ENCODE measurements at regions not wholly inside any gene's neighbourhood (a gene's known extent, or its start where the extent isn't known, plus 50 kb on each side); places are given as distances from the start of the nearest gene placed in this dataset.

DNA sequence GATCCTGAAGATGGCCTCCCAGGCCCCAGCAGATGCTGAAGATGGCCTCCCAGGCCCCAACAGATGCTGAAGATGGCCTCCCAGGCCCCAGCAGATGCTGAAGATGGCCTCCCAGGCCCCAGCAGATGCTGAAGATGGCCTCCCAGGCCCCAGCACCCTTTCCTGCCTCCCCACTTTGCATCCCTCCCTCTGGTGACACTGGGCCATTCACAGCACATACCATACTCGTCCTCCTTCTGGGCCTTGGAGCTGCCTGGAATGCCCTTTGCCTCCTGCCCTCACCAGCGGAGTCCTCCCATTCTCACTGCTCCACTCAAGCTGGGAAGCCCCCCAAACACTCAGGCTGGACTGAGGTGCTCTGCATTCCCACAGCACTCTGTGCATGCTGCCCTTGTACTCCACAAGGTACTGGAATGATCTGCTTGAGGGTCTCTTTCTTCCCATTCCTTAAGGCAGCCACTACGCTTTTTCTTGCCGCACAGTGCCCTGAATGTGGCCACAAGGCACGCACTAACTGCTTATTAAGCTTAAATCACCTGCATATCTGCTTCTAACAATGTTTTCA is 550.0 kb downstream of the BNC2 start:
- DNase-seq, result no peak

DNA sequence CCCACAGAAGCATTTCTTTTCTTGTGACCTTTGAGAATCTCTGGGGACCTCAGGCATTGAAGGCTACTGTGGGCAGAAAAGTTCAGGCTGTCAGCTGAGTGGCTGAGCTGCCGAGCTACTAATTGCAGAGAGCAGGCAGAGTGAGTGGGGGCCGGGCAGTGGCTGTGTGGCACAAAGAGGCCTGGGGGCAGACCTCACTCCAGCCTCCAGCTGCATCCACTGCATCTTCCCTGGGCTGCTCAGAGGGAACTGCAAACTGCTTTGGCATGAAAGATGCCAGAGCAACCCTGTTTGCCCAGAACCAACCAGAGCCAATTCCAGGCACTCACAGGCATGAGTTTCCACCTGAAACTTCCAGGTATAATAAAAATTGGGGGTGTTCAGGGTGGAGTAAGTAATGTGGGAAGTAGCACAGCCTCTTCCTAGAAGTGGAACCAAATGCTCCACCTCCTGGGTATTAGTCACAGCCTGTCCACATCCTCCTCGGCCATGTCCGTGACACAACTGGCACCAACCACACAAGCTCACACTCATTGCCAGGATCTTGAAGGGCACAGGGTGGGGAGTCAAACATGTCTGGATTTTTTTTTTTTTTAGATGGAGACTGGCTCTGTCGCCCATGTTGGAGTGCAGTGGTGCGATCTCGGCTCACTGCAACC is 548.9 kb downstream of the BNC2 start:
- no peak for DNase-seq

DNA sequence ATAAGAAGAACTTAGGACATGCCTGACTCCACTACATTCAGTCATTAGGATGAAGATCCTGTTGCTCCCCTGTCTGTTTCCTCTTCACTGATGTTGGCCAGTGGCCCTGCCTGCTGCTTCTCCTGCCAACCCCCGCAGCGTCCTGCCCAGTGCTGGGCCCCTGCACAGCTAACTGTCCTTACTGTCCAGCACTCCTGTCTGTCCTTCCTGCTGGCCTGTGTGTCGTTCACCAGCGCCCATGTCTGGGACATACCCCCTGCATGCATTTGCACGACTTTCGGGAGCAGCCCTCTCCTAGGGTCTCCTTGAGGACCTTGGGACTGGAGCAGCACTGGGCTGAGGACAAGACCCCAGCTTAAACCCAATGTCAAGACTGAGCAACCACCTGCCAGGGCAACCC is 547.6 kb downstream of the BNC2 start:
- DNase-seq, result no peak

DNA sequence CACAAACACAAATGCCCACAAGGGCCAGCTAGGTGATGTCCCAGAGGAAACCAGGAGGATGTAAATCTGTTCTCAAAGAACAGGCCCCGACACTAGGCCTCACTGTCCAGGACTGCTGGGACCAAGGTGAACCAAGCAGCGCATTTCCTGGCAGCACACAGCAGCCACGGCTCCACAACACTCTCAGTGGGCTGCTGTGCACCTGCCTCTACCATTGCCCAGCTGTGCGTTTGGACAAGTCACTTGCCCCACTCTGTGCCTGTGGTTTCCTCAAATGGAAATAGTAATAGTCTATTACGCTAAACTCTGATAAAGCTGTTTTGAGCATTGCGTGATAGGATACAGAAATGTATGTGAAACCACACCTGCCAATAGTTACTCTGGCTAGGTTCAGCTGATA is 544.5 kb downstream of the BNC2 start:
- DNase-seq, result no peak

DNA sequence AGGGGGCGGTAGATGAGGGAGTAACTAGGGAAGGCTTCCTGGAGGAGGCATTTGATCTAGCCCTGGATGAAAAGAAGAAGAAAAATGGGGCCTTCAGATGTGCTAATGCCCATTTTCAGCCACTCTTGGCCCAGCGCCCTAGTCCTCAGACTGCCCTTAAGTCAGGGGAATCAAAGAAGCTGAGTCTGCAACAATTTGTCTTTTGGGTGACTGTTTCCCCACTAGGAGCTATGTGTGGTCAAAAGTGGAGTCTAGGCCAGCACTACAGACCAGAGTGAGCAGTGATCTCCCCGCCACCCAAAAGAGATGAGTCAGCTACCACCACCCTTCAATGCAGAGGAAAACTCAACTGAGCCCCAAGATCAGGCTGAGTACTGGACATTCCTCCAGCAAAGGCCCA is 542.1 kb downstream of the BNC2 start:
- no peak for DNase-seq

DNA sequence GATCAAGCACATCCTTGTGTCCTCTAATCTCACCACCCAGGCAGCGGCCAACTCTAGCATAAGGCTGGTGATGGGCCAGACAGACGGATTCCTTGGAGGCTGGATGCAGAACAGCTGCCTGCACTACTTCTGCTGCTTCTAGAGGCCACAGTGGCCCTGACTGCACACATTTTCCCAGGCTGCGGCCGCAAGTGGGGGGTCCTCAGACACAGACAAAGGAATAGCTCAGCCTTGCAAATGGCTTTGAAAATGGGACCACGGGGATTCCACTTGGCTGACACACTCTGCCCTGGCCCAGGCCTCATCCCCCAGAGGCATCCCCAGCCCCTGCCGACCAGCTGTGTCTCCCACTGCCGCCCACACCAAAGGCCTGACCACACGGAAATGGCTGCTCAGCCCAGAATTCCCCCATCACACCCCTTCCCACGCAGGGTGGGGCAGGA is 540.8 kb downstream of the BNC2 start:
- no peak for DNase-seq

DNA sequence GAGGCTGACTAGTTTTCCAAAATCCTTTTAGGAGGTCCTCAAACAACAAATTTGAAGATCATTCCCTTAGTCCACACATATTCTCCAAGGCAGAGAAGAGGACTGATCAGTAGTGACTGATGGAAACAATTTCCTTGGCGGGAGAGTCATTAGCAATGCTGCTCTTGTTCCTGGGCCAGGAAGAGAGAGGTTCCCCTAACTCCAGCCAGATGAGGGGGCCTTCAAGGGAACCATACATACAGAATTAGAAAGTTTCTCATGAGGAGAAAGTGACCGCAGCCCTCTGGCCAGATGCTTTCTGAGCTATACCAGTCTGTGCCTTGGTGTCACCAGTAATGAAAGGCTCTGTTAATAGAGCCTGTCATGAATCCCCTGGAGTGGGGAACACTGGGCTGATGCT is 539.4 kb downstream of the BNC2 start:
- DNase-seq, result no peak

DNA sequence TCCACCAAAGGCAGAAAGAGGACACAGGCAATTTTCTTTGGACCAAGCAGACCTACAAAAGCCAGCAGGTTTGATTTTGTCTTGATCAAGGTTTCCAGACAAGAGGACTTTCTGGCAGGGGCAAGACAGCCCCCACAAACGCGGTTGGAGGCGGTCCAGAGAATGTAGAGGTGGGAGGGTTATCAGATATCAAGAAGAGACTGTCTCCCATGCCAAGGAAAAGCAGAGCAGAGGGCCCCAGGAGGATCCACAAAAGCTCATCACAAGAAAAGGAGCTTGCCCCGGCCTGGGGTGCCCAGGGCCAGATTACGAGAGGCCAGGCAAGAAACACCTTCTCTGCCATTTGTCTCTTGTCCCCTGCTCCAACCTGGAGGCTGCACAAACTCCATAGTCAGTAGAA is 538.9 kb downstream of the BNC2 start:
- no peak for DNase-seq

DNA sequence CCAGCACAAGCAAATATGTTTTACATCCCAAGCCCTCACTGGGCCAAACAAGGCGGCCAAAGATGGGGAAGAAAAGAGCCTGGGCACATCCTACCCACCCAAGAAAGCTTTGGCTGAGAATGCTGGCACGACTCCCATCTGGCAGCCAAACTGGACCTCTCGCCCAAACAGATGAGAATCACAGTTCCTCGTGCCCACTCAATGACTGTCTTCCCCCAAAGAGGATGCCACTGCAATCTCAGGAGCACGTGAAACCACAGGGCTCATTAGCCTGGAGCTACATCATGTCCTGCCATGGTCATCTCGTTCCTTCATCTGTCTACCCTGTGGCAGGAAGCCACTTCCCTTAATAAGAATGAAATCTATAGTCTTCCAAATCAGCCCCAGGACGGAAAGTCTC is 536.8 kb downstream of the BNC2 start:
- DNase-seq, result no peak

DNA sequence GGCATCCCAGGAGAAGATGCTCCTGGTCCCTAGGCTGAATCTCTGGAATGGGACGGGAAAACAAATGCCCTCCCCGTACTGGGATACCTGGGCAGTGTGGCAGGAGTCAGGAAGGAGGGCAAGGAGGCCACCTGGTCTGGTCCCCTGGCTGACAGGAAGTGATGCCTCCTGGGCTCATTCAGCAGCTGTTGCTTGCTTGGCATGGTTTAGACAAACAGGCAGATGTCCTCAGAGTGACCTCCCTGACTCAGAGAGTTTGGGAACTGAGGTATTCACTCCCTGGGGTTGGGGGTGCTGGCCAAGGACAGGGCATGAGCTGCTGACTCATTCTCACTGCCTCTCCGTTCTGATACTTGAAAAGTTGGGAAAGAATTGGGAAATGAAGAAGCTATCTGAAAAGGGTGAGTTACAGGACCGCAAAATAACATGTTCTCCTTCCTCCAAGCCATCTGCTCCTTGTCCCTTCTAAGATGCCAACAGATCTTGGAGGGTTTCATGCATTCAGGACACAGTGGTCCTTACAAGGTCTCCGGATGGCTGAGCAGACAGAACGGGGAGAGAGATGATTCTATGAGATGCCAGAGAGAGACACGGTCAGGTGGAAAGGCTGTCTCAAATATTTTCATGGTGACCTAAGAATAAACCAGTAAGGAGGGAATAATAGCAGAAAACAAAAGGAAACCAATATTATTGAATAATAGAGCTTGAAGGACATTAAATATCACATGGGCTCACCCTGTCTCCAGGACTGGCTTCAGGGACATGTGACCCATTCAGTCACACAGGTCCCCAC is 534.5 kb downstream of the BNC2 start:
- DNase-seq, result no peak

DNA sequence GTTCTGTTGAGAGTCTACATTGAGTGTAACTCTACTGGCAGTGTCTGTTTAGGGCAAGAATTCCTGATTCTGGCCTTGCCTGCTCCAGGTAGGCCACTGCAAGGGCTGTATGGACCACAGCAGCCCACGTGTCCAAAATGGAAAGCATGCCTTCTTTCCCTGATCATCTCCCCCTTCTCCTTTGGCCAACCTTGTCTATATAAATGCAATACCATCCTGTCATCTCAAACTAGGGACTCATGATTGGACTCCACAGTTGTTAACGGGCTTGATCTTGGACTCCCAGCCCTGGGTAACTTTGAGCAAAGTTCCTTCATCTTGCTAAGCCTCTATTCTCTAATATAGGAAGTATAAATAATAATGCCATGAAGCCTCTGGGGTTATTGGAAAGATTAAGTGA is 533.6 kb downstream of the BNC2 start:
- no peak for DNase-seq

DNA sequence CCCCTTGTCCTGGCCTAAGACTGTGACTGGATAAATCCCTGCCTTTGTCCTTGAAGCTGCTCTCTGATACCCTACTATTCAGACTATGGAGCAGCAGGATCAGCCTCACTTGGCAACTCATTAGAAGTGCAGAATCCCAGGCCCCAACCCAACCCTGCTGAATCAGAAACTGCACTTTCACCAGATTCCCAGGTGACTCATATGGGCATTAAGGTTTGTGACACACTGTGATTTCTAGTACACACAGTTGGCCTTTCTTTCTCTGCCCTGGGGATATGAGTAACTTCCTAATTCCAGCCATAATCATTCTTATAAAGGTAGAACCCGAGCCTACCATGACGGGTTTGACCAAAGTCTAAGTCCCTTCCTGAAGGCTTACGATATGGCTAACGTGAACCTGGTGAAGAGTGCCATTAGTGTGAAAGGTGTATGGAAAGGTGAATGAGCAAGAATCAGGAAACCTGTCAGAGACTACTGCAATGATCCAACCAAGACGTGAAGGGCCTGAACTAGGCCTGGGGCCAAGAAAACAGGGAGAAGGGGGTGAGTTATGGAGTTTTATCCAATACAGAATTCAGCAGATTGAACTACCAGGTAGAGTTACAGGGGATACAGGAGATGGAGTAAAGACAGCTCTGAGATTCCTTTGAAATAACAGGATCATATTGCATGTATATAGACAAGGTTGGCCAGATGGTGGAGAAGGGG is 533.0 kb downstream of the BNC2 start:
- no peak for DNase-seq

DNA sequence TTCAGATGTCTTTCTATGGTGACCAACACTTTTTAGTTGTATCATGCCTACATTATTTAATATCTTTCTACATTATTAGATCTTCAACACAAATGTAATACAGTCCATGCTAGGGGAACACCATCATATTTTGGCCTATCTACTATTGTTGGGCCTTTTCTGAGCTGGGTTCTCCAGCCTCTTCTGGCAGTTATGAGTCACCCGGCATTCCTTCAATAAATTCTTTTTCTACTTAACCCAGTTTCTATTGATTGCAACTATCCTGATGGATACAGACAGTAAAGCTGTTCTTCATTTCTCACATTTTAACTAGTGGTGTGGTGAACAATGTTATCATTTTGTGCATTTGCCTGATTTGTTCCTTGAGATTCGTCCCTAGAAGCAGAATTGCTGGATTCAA is 529.3 kb downstream of the BNC2 start:
- no peak for DNase-seq

DNA sequence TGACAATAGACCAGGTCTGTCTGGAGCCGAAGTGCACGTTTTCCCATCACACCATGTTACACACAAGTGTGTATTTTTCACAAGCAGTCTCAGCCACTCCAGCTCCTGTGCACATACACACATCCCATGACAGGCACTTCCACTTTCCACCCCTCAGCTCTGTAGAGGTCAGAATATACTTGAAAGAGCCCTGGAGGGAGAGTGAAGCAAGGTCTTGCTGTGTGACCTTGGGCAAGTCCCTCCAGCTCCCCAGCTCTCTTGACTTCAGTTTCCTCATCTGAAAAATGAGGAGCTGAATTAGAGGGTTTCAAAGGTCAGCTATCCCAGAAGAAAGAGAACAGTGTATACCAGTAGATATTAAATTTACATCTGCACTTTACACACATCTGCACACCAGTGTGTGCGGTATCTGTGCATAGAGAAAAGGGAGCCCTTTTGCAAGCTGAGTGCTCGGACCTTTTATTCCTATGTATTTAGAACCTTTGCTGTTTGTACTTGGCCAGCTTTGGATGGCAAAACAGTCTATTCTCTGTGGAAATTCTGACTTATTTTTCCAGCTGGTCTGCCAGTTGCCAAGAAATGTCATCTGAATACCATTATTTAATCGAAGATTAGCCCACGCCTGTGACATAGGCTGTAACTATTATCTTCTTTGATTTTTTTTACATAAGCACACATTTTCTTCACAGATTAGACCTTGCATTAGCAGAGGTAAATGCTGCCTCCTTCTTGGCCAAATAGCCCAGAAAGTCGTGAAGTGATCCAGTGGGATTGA is 528.0 kb downstream of the BNC2 start:
- DNase-seq, result no peak

DNA sequence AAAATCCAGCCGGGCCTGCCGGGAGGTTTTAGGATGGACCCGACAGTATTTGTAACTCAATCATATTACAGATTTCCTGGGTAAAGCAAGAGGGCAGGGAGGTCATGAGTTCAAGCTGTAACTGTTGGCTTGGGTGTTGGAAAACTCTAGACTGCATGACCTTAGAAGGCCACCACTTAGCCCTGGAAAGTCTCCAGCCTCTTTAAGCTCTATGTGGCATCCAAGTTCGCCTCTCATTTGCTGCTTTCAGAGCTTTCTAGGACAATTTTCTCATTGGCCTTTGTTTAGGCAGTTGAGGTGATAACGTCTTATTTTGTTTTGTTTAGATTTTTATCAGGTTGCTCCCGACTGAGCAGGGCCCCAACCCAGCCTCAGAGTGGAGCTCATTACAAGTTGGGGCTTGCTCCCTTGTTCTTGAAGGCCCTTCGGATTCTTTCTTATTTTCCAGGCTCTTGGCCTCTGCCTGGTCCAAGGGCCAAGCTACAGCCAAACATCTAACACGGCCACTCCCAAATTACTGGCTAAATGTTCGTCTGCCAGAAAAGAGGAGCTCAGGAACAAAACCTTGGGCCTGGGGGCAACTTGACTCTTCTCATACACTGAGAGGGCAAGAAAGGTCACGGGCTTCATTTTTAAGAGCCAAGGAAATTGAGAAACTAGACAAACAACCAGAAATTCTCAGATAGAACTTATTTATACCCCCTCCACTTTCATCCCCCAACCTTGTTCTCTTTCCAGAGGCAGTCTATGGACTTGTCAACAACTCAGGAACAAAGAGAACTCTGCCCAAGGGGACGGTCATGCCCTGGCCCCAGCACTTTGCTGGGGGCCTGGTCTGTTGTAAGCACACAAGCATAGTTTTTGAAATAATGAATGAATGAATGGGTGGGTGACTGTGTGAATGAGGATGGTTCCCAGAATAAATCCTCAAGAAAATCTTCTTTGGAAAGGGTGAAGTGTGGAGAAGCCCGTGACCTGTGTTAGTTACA is 526.9 kb downstream of the BNC2 start:
- no peak for DNase-seq

DNA sequence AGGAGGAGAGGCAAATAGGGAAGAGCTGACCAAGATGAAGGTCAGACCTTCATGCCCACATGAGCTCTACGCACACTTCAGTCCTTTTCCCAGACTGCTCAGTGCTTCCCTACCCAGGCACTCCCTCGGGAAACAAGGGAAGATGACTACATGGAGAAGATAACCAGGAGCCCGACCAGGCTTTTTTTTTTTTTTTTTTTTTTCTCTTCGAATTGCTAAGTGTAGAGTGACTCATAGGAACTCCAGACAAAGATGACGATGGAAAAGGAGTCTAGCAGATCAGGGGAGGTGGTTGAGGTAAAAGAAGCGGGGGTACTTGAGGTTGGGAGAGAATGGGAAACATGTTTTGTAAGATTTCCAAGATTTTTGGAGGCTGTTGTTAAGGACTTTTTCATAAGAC is 526.1 kb downstream of the BNC2 start:
- DNase-seq, result no peak

DNA sequence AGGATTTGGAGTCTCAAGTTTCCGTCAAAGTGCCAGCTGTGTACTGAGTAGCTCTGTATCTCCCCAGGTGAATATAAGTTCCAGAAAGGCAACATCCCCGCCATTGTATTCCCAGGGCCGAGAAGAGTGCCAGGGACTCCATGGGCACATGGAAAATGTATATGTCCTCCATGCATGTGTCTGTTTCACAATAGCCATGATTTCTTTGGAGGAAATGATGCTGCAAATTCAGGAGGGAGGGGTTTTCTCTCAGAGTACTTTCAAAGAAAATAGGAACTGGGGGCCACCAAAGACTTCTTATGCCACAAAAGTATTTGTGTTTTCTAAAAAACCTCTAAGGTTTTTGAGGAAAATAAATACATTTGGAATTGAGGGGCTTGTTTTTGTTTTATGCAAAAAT is 524.6 kb downstream of the BNC2 start:
- no peak for DNase-seq

DNA sequence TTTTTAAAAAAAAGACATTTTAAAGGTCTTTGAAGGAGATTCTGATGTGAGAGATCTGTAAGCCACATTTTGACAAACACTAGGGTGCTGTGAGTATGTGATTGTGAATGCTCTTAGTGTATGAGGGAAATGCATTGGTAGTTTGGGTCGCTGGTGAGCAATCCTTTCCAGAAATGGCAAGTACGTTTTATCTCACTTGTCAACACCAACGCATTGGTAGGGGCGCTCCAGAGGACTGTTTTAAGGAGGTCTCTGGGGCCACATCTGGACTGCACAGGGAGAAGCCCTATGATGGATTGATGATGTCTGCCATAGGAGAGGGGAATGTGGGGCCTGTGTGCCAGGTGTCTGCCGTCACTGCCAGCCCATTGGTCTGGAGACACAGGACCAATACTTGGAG is 522.6 kb downstream of the BNC2 start:
- DNase-seq, result no peak

DNA sequence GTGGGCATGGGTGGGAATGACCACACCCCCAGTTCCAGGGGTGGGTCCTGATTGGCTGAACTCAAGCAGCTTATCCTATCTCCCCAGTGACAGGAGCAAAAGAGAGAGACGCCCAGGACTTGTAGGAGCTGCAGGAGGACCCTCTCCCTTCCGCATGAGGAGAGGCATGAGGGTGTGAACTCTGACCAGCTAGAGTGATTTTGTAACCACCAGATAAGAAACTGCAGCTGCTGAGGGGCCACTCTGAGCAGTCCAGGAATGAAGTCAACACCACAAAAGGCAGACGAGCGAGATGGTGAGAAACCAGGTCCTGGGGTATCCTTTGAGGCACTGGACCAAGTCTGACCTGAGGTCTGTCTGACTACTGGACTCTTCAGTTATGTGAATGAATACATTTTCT is 521.9 kb downstream of the BNC2 start:
- DNase-seq, result no peak

DNA sequence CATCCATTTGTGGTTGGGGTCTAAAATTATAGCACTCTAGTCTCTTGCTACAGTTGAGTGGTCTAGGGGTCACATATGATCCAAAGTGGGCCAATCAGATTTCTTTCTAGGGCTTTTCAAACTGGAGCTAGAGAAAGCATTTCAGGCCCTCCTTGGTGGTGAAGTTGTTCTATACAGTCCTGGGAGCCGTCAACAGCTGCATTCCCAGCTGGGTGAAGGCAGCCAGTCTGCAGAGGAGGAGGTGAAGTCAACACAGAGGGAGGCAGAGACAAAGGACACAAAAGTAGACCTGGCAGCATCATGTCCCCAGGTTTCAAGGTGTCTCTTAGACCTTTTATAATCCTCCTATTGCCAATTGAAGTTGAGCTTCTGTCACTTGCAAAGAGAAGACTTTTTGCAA is 518.2 kb downstream of the BNC2 start:
- no peak for DNase-seq

DNA sequence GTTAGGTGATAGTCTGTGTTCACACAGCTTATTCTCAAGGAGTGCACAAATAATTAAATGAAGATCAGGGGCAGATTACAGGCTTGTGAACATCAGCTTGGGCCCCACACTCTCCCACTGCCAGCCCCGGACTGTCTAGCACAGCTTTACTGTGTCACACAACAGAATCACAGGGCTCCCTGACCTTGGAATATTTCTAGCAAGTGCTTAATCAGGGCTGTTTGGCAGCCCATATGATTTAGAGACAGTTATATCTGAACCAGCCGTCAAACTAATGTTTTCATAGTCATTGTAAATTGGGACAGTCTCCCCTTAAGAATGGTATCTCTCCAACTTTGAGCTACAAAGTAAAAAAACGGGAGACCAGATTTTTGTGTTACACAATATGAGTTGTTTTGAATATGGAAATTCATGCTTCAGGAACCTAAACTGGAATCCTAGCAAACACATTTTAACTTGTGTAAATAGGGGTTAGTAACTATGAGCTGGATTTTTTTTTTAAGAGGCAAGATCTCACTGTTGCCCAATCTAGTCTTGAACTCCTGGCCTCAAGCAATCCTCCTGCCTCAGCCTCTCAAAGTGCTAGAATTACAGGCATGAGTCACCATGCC is 517.6 kb downstream of the BNC2 start:
- no peak for DNase-seq

Measured in NCI-H1105 treated with DMSO at 0.1 percent for 48 hours (cell line).